ENCODE measurements at regions not wholly inside any gene's neighbourhood (a gene's known extent, or its start where the extent isn't known, plus 50 kb on each side); places are given as distances from the start of the nearest gene placed in this dataset.
"Not testable (repeated sequence)": the region's sequence is repeated elsewhere in the genome, so short reads cannot be mapped to it uniquely, and the experiment has no call there.

DNA sequence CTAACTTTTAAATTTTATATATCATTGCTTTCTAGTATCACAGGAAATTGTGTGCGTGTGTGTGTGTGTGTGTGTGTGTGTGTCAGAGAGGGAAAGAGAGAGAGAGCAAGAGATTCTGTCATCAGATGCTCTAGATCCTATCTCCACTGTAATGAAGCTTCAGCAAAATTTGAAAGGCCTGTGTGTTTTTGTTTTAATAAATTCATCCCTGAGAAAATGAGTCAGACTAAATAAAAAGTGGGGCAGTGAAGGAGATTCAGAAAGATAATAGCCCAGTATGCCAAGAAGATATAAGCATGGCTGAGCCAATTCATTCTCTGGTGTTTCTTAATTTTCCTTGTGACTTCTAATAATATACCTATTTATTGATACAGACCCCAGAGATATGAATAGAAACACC is 184.2 kb upstream of the TMEM196 start:
- DNase-seq (ENCODE audit: low spot score) = peak; percentile 64

DNA sequence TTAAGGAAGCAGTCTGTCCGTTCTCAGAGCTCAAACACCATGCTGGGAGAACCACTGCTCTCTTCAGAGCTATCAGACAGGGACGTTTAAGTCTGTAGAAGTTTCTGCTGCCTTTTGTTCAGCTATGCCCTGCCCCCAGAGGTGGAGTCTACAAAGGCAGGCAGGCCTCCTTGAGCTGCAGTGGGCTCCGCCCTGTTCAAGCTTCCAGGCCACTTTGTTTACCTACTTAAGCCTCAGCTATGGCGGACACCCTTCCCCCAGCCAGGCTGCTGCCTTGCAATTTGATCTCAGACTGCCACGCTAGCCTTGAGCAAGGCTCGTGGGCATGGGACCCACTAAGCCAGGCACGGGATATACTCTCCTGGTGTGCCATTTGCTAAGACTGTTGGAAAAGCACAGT is 180.7 kb upstream of the TMEM196 start:
- DNase-seq (ENCODE audit: low spot score) = not testable (repeated sequence)

DNA sequence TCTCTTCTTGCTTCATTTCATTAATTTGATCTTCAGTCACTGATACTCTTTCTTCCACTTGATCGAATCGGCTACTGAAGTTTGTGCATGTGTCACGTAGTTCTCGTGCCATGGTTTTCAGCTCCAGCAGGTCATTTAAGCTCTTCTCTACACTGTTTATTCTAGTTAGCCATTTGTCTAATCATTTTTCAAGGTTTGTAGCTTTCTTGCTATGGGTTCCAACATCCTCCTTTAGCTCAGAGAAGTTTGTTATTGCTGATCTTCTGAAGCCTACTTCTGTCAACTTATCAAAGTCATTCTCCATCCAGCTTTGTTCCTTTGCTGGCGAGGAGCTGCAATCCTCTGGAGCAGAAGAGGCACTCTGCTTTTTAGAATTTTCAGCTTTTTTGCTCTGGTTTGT is 180.0 kb upstream of the TMEM196 start:
- not testable (repeated sequence) for DNase-seq (ENCODE audit: low spot score)

DNA sequence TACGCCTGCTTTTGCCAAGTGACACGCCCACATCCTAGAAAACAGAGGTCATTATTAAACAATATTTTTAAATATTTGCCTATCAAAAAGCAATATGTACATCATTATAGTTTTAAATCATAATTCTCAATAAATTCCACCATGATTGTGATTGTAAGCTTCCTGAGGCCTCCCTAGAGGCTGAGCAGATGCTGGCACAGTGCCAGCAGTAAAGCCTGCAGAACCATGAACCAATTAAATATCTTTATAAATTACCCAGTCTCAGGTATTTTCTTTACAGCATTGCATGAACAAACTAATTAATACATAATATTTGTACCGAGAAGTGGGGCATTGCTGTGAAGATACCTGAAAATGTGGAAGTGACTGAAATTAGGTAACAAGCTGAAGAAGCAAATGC is 174.7 kb upstream of the TMEM196 start:
- DNase-seq (ENCODE audit: low spot score) = no peak

DNA sequence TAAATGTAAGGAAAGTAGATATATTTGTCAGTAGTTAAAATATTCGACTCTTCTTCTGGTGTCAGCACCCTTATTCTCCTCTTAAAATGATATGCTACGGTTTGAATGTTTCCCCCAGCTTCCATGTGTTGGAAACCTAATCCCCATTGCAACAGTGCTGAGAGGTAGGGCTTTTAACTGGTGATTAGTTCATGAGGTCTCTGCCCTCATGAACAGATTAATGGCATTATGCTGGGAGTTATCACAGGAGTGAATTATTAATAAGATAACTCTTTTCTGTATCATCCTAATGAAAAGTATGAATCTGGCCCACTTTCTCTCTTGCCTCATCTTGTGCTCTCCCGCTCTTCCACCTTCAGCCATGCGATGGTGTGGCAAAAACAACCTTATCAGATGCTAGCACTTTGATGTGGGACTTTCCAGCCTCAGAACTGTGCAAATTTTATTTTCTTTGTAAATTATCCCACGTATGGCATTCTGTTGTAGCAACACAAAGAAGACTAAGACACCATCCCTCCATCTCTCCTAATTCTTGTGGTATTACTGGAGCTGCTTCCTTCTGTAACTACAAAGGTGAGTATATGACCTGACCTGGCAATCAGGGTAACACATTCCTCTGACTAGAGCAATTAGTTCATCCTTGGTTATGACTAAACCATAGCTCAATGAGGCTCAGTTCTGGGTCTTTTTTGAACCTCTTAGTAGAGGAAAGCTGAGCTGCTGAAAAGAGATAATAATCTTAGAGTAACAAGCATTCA is 171.1 kb upstream of the TMEM196 start:
- DNase-seq (ENCODE audit: low spot score) = no peak

DNA sequence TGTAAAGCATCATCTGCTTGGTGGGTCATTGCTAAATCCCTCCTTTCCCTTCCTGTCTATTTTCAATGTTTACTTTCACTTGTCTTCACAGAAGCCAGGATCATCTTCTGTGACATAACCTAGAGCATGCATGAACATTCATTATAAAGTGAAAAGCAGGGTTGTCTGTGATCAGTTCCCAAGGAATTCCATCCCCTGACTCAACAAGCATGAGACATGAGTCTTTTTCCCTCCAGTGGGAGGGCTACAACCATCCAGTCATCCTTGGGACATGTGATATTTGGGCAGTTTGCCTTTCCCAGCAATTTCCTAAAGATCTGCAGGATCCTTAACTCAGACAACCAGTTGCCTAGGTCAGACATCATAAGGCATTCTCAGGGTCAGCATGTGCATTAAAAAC is 166.3 kb upstream of the TMEM196 start:
- peak; percentile 82 for DNase-seq (ENCODE audit: low spot score)

DNA sequence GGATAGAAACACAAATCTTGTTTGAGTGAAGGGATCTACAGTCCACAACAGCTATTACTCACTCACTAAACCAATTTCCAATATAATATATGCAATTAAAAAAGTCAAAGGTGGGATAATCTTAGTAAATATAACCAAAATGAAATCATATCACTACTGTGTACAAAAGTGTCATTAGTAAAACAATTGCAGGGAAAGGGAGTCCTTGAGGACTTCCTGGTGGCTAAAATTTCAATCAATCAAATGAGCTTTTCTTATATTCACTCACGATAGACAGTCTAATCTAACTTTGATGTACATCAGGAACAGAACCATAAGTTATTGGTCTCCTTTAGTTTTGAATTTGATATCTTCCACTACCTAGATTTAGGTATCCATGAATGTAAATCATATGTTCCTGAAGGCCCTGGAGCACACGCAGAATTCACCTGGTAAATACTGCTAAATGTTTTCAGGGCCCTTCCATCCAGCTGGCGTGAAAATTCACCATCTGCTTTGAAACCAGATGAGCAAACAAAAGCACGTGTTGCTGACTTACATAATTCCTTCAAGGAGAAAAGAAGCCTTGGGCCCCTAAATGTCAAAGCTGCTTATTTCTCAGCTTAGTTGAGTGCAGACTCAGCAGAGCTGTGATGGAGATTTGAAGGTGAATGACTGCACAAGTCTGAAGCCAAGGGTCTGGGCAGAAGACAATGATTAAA is 159.3 kb upstream of the TMEM196 start:
- no peak for DNase-seq (ENCODE audit: low spot score)

DNA sequence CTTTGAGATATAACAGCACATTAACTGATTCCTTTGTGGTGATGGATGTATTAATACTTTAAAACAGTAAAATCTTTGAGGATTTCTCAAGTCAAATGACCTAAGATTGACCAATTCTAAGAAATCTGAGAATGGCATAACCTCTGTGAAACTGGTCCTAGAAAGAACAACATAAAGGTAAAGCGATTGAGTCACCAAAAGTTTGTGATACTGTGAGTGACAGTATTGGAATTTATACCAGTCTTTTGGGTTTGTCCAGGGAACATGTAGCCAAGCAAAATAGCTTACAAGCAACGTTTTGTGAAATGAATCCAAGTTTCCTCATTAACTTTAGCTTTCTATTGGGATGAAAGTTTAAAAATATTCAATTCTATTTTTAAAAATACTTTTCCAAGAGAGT is 157.4 kb upstream of the TMEM196 start:
- no peak for DNase-seq (ENCODE audit: low spot score)

DNA sequence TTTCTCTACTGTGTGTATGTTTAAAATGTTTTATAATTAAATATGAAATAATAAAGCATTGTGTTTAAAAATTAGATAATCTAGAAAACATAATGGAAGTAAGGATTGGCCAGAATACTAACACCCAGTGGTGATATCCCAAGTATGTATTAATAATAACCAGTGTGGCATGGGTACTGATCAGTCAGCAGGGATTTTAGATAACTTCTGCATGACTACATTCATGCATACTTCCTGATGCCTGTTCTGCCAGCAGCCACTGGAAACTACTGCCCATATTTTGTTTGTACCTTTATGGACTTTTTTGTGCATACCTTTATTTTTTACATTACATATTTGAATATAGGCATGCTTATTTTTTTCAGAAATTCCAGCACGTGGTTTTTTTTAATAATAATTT is 156.6 kb upstream of the TMEM196 start:
- DNase-seq (ENCODE audit: low spot score) = no peak

DNA sequence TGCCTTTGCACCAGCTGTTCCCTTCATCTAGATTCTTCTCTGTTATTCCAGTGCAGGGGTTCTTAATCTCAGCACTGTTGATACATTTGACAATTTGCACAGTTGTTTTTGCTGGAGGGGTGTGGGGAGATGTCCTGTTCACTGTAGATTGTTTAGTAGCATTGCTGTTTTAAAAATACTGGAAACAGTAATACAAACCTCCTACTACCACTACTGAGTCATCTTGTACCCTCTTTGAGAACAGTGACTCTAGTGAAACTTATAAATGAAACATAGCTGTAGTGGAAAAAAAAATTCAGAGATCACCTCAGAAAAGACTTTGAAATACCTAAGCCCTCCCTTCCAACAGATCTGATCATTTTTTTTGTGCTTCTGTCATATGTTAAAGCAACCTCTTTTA is 154.8 kb upstream of the TMEM196 start:
- no peak for DNase-seq (ENCODE audit: low spot score)

DNA sequence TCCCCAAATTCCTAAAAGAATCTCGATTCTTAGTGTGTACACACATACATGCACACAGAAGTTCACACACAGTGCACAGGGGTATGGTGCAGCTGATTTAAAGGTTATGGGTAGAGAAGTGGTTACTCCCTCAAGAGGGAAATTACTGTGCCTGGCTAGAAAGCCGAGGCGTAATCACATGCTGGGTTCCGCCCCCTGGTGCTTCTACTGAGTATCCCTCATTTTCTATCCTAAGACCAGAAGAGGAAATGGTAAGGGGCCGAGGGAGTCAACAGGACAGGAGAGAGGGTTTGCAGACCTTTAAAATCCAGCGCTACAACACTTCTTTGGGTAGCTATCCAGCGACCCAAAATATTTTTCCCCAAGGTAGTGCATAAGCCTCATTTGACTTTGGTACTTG is 147.3 kb upstream of the TMEM196 start:
- no peak for DNase-seq (ENCODE audit: low spot score)

DNA sequence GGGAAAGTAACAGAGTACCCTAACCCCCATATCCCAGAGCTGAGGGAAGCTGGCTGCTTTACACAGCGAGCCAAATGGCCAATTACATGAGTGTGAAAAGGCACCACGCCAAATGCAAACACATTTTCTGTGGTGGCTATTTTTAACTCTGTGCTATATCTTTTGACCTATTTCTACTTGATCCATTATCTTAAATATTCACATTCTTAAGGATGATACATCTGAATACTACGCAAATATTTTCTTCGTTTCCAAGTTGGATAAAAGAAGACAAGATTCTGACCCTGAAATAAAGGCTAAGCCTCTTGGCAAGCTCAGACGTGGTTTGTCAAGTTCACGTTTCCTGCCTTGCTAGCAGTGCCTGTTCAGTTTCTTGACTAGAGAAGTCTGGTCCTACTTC is 146.7 kb upstream of the TMEM196 start:
- DNase-seq (ENCODE audit: low spot score) = peak; percentile 75

DNA sequence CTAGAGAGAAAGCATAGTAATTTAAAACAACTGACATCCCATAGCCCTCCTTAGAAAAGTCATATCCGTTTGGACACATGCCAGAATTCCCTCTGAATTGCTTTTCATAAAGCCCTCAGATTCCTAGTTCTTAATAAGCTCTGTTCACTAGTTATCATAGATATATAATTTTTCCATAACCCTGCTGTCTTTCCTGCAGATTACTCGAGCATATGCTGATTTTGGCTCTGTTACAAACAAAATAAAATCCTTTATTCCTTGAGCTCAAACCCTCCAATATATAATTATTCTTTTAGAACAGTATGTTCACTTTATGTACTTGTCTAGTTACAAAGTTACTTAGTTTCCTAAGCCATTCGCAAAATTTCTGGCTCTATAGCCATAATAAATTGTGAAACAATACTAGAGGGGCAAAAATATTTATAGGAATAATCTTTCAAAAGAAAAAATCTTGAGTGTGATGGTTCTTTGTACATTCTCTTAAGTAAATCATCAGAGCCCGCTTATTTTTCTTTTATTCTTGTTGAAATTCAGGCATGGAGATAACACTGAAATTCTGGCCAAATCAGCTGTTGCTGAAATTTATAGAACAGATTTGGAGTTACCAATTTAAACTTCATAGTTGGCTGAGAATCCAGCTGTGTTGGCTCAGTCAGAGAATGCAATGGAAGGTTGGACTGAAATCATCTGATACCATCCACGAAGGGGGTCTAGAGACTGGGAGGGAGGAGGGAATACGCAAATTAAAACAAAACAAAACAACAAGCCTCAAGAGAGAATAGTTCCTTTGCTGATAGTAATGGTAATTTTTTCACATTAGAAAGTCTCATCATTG is 146.1 kb upstream of the TMEM196 start:
- DNase-seq (ENCODE audit: low spot score) = peak; percentile 56

DNA sequence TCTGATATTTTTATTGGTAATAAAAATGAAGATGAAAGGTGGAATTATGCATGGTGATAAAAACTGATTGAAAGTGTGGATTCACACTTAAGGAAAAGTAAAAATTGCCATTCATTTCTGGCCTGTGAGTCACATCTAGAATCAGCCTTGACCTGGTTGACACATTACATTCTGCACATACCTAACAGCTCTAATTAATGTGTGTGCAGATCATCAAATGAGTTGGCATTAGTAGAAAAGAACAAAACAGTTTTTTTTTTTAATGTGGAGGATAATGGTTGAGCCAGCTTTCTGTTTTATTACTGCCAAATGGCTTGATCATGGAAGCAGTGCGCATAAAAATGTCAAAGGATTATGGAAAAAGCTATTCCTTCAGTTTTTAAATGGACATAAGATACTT is 142.6 kb upstream of the TMEM196 start:
- peak; percentile 83 for DNase-seq (ENCODE audit: low spot score)

DNA sequence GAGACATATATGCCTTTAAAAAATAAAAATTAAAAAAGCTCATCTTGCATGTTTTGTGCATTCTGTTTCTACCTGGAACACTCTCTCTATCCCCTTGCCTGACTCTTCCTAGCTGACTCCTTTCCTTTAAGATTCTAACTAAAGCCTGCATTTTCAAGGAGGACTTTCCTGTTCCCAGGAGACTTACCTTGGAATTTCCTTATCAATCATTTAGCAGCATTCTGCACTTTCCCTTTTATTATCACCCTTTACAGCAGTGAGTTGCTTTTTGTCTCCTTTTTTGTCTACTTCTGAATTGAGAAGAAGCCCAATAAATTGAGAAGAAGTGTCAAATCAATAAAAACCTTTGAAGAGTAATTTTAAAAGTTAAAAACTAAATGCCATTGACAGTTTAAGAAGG is 142.2 kb upstream of the TMEM196 start:
- no peak for DNase-seq (ENCODE audit: low spot score)

DNA sequence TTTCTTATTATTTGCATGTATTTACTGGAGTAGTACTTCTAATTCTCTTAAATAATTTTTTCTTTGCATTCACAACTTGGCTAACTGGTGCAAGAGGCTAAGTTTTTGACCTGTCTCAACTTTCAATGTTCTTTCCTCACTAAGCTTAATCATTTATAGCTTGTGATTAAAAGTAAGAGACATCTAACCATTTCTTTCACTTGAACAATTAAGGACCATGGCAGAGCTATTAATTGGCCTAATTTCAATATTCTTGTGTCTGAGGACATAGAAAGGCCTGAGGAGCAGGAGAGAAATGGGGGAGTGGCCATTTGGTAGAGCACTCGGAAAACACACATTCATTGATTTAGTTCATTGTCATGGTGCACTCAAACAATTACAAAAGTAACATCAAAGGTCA is 141.4 kb upstream of the TMEM196 start:
- no peak for DNase-seq (ENCODE audit: low spot score)

DNA sequence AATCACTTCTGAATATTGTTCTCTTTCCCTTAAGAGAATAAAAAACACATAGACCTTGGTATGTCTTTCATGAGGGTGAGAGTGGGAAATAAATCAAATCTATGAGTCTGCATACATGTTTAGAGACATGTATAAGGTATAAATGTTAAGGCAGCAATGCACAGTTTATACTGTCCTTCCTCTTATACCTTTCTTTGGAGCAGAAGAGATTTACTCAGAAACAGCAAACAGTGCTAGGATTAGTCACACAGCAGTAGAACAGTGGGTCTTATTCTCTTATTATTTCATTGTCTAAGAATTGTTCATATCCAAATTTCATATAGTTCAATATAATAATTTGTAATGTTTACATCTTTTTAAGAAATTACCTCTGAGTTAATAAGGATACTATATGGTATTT is 126.7 kb upstream of the TMEM196 start:
- DNase-seq (ENCODE audit: low spot score) = no peak

DNA sequence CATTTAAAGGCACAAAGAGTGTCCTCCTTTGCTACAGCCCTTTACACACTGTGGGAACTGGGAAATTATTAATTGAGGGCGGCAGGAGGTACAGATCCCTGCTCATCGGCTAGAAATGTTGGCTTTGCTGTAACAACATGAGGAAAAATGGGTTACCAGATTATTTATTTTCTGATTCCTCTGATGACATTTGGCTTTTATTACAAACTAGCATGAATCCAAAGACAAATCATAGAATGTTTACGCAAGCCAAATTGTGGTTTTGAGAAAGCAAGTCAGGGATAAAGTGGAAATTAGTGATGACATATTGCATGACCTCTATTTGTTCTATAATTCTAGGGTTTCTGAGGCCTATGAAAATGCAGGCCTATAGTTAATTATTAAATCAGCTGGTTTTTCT is 126.1 kb upstream of the TMEM196 start:
- DNase-seq (ENCODE audit: low spot score) = peak; percentile 19

DNA sequence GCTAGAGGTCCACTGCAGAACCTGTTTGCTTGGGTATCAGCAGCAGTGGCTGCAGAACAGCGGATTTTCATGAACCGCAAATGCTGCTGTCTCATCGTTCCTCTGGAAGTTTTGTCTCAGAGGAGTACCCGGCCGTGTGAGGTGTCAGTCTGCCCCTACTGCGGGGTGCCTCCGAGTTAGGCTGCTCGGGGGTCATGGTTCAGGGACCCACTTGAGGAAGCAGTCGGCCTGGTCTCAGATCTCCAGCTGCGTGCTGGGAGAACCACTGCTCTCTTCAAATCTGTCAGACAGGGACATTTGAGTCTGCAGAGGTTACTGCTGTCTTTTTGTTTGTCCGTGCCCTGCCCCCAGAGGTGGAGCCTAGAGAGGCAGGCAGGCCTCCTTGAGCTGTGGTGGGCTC is 109.5 kb upstream of the TMEM196 start:
- DNase-seq (ENCODE audit: low spot score) = not testable (repeated sequence)

DNA sequence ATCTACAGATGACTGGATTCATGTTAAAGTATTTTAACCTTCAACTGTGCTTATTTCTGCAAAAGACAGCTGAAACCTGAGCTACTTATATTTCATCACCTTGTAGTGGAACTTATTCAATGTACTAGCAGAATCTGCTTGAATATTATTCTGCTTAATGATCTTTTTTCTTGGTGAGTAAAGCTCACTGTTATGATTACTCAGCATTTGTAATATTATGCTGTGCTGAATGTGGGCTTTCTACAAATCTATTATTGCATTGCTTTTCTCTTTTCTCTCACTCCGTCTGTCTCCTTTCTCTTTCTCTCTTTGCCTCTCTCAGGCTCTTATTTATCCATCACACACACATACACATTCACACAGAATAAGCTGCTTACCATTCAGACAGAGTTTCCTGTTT is 98.7 kb upstream of the TMEM196 start:
- no peak for DNase-seq (ENCODE audit: low spot score)

DNA sequence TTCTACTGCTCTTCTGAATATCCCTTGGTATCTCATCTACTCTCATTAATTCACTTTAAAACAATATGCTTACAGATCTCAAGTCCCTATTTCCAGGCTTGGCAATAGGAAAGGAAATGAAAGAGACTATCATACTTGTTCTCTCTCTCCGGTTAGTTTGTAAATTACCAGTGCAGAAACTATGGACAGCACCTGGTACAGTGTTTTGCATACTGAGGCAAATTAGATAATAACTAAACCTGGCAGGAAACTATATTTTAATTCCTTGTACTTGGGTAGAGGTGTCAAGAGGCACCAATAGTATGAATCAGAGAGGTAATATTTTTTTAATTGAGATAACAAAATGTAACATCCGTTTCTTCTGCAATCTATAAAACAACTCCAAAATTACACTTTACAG is 97.7 kb upstream of the TMEM196 start:
- no peak for DNase-seq (ENCODE audit: low spot score)

DNA sequence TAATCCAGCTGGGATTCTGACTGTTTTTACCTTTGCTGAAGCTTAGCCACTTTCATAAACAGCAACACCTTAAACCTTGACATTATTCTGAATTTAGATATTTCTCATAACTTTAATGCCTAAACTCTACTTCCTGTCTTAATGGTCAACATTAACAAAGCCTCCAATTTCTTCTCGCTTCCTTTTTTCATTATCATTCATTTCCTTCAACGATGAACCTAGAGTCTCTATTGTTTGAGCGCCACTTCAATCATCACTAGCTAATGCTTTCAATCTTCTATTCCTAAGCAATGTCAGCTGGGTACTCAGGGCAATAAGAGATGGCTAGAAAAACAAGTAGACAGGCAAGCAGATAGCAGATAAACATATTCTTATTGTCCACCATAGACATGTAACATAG is 96.6 kb upstream of the TMEM196 start:
- DNase-seq (ENCODE audit: low spot score) = no peak

All from A172 (cell line).